GM13976 (cell line): ENCODE measurements at regions not wholly inside any gene's neighbourhood (a gene's known extent, or its start where the extent isn't known, plus 50 kb on each side); places are given as distances from the start of the nearest gene placed in this dataset.
"Not testable (repeated sequence)": the region's sequence is repeated elsewhere in the genome, so short reads cannot be mapped to it uniquely, and the experiment has no call there.

Source experiments
- DNase-seq: peaks from one replicate; pipeline ENCODE4 v3.0.0; 2012; ENCODE audit warnings: low spot score
- CTCF ChIP-seq: IDR thresholded peaks from 2 replicates; pipeline ENCODE4 v1.5.1; 2012; ENCODE audit warnings: borderline replicate concordance, mild to moderate bottlenecking; ENCODE audit not compliant: insufficient read depth; ENCODE audit errors: extremely low read depth, missing control alignments, control extremely low read depth
- in situ Hi-C: fragments of 300-500 bp; cut with MboI; formaldehyde crosslinking; loops from one replicate; pipeline ENCODE4 v1.12.0; 2022; ENCODE audit warnings: low sequenced_read_pairs, mixed read lengths, inconsistent platforms; ENCODE audit not compliant: unreplicated experiment

DNA sequence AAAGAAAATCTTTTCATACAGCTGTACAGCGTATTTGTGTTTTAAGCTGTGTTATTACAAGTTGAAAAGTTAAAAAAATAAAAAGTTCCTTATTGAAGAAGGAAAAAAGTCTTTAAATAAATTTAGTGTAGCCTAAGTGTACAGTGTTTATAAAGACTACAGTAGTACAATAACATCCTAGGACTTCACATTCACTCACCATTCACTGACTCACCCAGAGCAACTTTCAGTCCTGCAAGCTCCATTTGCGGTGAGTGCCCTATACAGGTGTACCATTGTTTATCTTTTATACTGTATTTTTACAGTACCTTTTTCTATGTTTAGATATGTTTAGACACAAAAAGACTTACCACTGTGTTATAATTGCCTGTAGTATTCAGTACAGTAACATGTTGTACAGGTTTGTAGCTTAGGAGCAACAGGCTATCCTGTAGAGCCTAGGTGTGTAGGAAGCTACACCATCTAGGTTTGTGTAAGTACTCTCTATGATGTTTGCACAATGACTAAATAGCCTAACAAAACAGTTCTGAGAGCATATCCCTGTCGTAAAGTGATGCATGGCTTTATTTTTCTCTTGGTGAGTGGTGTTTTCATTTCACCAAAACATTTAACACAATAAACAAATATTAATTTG lies 275.2 kb downstream of the DACT1 start:
- TF ChIP-seq CTCF, result no peak
- in situ Hi-C loops, result no loop called here
- no peak for DNase-seq

GRCh38 chr14:58914279-58914855 lies 274.1 kb upstream of the DAAM1 start:
- in situ Hi-C loops, result no loop called here
- no peak for DNase-seq
- no peak for TF ChIP-seq CTCF

DNA sequence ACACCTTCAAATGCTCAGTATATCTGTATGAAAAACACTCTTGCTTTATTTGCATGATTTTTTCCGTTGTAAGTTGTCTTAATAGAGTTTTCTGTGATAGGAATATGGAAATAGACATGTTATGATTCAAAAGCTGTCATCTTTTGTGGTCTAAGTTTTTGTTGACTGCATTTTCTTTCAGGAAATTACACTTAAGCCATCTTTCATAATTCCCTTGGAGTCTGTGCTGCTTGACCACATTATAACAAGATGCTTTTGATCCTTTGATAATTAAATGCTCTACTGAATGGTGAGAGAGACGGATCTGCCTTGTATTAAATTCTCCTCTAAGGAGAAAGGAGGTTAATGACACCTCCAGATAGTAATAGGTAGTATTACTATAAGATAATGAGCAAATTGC lies 272.8 kb upstream of the DAAM1 start:
- DNase-seq, result no peak
- no peak for TF ChIP-seq CTCF
- in situ Hi-C loops, result no loop called here

GRCh38 chr14:58918066-58918738 lies 270.3 kb upstream of the DAAM1 start:
- TF ChIP-seq CTCF, result no peak
- DNase-seq, result no peak
- in situ Hi-C loops, result no loop called here

DNA sequence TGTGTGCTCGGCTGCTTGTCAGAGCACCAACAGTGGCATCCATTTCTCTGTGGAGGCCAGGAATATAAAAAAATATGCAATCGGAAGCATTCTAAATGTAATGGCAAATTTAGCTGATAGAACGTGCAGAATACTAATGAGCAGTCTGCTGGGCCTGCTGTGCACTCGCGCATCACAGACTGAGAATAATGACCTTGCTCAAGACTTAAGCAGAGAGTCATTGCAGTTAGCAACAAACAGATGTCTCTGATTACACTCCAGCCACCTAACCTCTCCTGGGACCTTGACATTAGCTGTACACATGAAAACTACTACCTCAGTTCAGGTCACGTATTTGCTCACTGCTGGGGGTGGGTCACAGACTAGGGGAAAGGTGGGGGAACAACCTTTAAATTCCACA lies 269.2 kb upstream of the DAAM1 start:
- no peak for TF ChIP-seq CTCF
- in situ Hi-C loops, result no loop called here
- no peak for DNase-seq

GRCh38 chr14:58920230-58920629 lies 268.2 kb upstream of the DAAM1 start:
- no peak for DNase-seq
- TF ChIP-seq CTCF, result no peak
- in situ Hi-C loops, result no loop called here

GRCh38 chr14:58922201-58922940 lies 266.1 kb upstream of the DAAM1 start:
- DNase-seq, in situ Hi-C loops: not testable (repeated sequence)
